ENCODE measurements at regions not wholly inside any gene's neighbourhood (a gene's known extent, or its start where the extent isn't known, plus 50 kb on each side); places are given as distances from the start of the nearest gene placed in this dataset.

GRCh38 chr14:54116198-54116885 is 159.7 kb upstream of the BMP4 start:
- TF ChIP-seq, protein P1, sequence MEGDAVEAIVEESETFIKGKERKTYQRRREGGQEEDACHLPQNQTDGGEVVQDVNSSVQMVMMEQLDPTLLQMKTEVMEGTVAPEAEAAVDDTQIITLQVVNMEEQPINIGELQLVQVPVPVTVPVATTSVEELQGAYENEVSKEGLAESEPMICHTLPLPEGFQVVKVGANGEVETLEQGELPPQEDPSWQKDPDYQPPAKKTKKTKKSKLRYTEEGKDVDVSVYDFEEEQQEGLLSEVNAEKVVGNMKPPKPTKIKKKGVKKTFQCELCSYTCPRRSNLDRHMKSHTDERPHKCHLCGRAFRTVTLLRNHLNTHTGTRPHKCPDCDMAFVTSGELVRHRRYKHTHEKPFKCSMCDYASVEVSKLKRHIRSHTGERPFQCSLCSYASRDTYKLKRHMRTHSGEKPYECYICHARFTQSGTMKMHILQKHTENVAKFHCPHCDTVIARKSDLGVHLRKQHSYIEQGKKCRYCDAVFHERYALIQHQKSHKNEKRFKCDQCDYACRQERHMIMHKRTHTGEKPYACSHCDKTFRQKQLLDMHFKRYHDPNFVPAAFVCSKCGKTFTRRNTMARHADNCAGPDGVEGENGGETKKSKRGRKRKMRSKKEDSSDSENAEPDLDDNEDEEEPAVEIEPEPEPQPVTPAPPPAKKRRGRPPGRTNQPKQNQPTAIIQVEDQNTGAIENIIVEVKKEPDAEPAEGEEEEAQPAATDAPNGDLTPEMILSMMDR (IDR thresholded peaks at IDR 0.05; ENCODE audit: insufficient read depth, missing control alignments), result no peak
- no peak for FAIRE-seq
- no peak for DNase-seq (ENCODE audit: insufficient read length, low spot score)

DNA sequence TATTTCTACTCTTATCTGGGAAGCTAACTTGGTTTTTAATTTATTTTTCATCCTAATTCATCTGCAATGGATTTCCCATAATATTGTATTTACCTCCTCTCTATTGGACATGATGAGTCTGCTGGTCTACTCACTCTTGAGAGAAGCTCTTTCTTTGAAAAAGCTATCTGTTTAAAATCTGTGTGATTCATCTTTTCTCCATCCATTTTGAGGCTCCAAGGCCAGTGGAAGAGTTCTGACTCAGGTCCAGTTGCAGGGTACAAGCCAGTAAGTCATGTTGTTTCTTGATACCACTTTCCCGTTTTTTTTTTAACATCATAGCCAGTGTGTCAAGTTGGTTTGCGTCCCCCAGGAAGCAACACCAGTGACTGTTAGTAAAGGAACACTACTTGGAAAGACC is 160.3 kb upstream of the BMP4 start:
- DNase-seq (ENCODE audit: insufficient read length, low spot score) (no peak), FAIRE-seq (no peak)
- TF ChIP-seq, protein P1 (IDR thresholded peaks at IDR 0.05; ENCODE audit: insufficient read depth, missing control alignments), result no peak

DNA sequence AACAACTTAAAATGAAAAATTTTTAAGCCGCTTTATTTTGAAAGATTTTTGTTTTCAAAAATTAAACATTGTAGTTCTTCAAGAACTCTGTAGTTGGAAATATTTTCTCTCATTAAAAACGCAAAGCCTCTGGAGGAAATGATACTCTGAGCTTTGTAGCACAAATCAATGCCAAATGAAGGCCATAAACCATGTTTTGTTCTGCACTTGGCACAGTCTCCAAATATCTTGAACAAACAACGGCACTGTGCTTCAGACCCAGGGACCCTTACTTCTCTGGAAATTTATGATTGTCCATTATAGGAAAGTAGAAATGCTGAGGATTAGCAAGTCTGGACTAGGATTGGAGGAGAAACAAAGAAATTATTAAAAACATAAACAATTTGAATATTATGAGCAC is 160.8 kb upstream of the BMP4 start:
- no peak for DNase-seq (ENCODE audit: insufficient read length, low spot score)
- TF ChIP-seq, protein P1 (IDR thresholded peaks at IDR 0.05; ENCODE audit: insufficient read depth, missing control alignments), result no peak
- FAIRE-seq, result no peak

GRCh38 chr14:54117924-54118323 is 161.3 kb upstream of the BMP4 start:
- TF ChIP-seq, protein P1 (IDR thresholded peaks at IDR 0.05; ENCODE audit: insufficient read depth, missing control alignments), result no peak
- no peak for DNase-seq (ENCODE audit: insufficient read length, low spot score)
- FAIRE-seq, result no peak

DNA sequence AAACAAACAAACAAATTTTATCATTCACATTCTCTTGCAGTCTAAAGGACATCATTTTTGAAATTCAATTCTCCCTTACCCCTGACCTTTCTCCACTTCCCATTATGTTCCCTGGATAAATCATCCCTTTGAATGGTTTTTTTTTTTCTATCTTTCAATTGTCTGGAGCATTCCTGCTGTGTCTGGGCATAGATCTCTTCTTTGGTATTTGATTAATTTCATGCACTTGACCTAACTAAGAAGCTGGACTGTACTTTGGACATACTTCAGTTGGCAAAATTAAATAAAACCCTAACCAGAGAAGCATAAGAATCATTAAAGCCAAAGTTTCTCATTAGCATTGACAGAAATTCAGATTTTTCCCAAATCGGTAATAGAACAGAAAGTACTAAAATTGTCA is 163.6 kb upstream of the BMP4 start:
- FAIRE-seq (no peak), DNase-seq (ENCODE audit: insufficient read length, low spot score) (no peak)
- TF ChIP-seq, protein P1 (IDR thresholded peaks at IDR 0.05; ENCODE audit: insufficient read depth, missing control alignments), result no peak

- TF ChIP-seq, protein P1 (IDR thresholded peaks at IDR 0.05; ENCODE audit: insufficient read depth, missing control alignments), result no peak
- FAIRE-seq, result no peak
Measured at GRCh38 chr14:54121466-54122027, 164.9 kb upstream of the BMP4 start.

DNA sequence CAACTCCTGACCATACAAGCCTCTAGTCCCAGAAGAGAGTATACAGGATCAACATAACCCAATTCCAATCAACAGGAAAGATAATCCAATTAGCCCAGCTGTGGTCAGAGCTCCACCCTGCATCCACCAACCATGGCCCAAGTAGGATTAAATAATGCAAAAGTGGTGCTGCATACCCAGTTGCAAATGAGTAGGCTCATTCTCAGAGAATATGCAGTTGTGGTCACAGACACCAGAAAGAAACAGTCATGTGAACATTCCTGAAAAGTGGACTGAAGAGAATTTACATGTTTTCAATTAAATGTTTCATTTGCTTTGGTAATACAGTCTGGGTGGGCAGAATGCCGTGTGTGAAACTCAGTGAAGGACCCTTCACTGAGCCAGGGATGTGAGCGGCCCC is 167.2 kb upstream of the BMP4 start:
- TF ChIP-seq, protein P1 (IDR thresholded peaks at IDR 0.05; ENCODE audit: insufficient read depth, missing control alignments), result no peak
- FAIRE-seq (no peak), DNase-seq (ENCODE audit: insufficient read length, low spot score) (no peak)

More at GRCh38 chr14:54121466-54122027, 164.9 kb upstream of the BMP4 start:
- DNase-seq (ENCODE audit: insufficient read length, low spot score), result no peak

All from D721Med (cell line).